H1 (cell line): ENCODE measurements at regions not wholly inside any gene's neighbourhood (a gene's known extent, or its start where the extent isn't known, plus 50 kb on each side); places are given as distances from the start of the nearest gene placed in this dataset.

ENCODE experiments used
- BRCA1 ChIP-seq: IDR thresholded peaks from 2 replicates; pipeline ENCODE4 v1.6.1; 2012; ENCODE audit warnings: low read depth, low read length, improper control_type of control experiment
- CHD1 ChIP-seq: IDR thresholded peaks from 2 replicates; pipeline ENCODE4 v1.6.1; 2012; ENCODE audit warnings: low read depth, low read length, improper control_type of control experiment
- CTCF ChIP-seq, 3 experiments: IDR thresholded peaks; 1 replicate in 2 of 3; 2 replicates in 1 of 3; pipeline versions ENCODE4 v1.5.1 to v1.6.1; 2011; ENCODE audit warnings: low read length in 3 of 3, mild to moderate bottlenecking in 3 of 3, inconsistent platforms in 2 of 3, low read depth in 1 of 3, moderate library complexity in 1 of 3; ENCODE audit not compliant: insufficient read depth in 1 of 3; ENCODE audit errors: control extremely low read depth in 1 of 3
- EGR1 ChIP-seq: IDR thresholded peaks from 2 replicates; pipeline ENCODE4 v1.6.1; 2011; ENCODE audit warnings: low read depth, low read length, borderline replicate concordance
- FOSL1 ChIP-seq: IDR thresholded peaks from 2 replicates; pipeline ENCODE4 v1.6.1; 2011; ENCODE audit warnings: mild to moderate bottlenecking, low read depth, low read length, moderate library complexity; ENCODE audit not compliant: insufficient read depth
- POLR2A ChIP-seq, 2 experiments: IDR thresholded peaks; 1 replicate in 1 of 2; 2 replicates in 1 of 2; pipeline ENCODE4 v1.6.1; 2011; ENCODE audit warnings: low read depth in 2 of 2, low read length in 2 of 2, mild to moderate bottlenecking in 2 of 2; ENCODE audit errors: control extremely low read depth in 1 of 2
- RAD21 ChIP-seq, 2 experiments: IDR thresholded peaks in 1 of 2; conservative IDR thresholded peaks in 1 of 2; 2 replicates each; pipeline ENCODE4 v1.6.1; 2011; ENCODE audit warnings: low read depth in 2 of 2, low read length in 2 of 2, improper control_type of control experiment in 1 of 2, inconsistent platforms in 1 of 2, mild to moderate bottlenecking in 1 of 2, moderate library complexity in 1 of 2
- RXRA ChIP-seq: IDR thresholded peaks from 2 replicates; pipeline ENCODE4 v1.6.1; 2011; ENCODE audit warnings: low read depth, mild to moderate bottlenecking, low read length, moderate library complexity; ENCODE audit not compliant: insufficient read depth
- TCF12 ChIP-seq: IDR thresholded peaks from 2 replicates; pipeline ENCODE4 v1.6.1; 2011; ENCODE audit warnings: low read depth, mild to moderate bottlenecking, low read length
- YY1 ChIP-seq: IDR thresholded peaks from 2 replicates; pipeline ENCODE4 v1.6.1; 2011; ENCODE audit warnings: low read depth, mild to moderate bottlenecking, low read length

GRCh38 chr21:27339902-27340301 is 373.0 kb upstream of the ADAMTS5 start:
- TF ChIP-seq TCF12 (no peak), BRCA1 (no peak), YY1 (no peak), RXRA (no peak), CTCF (IDR thresholded peaks at IDR 0.05; ENCODE audit: control extremely low read depth in 1 of 3, insufficient read depth in 1 of 3, low read depth in 1 of 3, low read length in 3 of 3) (no peak), FOSL1 (no peak), EGR1 (no peak), POLR2A (IDR thresholded peaks at IDR 0.05; ENCODE audit: control extremely low read depth in 1 of 2, low read depth in 2 of 2, low read length in 2 of 2) (no peak), CHD1 (no peak), RAD21 (IDR thresholded peaks at IDR 0.05 in 1 of 2, conservative IDR thresholded peaks at IDR 0.05 in 1 of 2; ENCODE audit: low read depth in 2 of 2, low read length in 2 of 2) (no peak)
